ENCODE measurements at regions not wholly inside any gene's neighbourhood (a gene's known extent, or its start where the extent isn't known, plus 50 kb on each side); places are given as distances from the start of the nearest gene placed in this dataset.

- TF ChIP-seq POLR2AphosphoS5 (IDR thresholded peaks at IDR 0.05): no peak
- TF ChIP-seq CTCF (IDR thresholded peaks at IDR 0.05): no peak
Measured at GRCh38 chr17:79159471-79159870, 84.8 kb downstream of the ENGASE start.

Data from breast epithelium (tissue), 3 donors.